Activated CD4-positive, alpha-beta T cell treated with anti-CD3 and anti-CD28 coated beads, Interleukin-2, amount 10 ng/mL, durations not matched to agents 7 days and 5 days (primary cell): ENCODE measurements at regions not wholly inside any gene's neighbourhood (a gene's known extent, or its start where the extent isn't known, plus 50 kb on each side); places are given as distances from the start of the nearest gene placed in this dataset.

ENCODE experiments used
- CTCF ChIA-PET: fragments of 350-600 bp; sonication (Branson Sonifier 250); formaldehyde crosslinking; loops from one replicate; lab custom pipeline; 2021; ENCODE audit warnings: antibody characterized with exemption; lab: Charles Lee
- POLR2A ChIA-PET: fragments of 350-600 bp; sonication (Branson Sonifier 250); formaldehyde crosslinking; loops from one replicate; lab custom pipeline; 2021; ENCODE audit warnings: antibody characterized with exemption; lab: Charles Lee
- DNase-seq: peaks from one replicate; pipeline ENCODE4 v3.0.0-alpha.2; 2020
- H3K27ac Mint-ChIP-seq: one replicate; pipeline ENCODE4 v1.8.0; 2021; ENCODE audit warnings: mild to moderate bottlenecking, moderate library complexity, mixed read lengths
- H3K27me3 Mint-ChIP-seq: one replicate; pipeline ENCODE4 v1.8.0; 2021; ENCODE audit warnings: mixed read lengths
- H3K36me3 Mint-ChIP-seq: one replicate; pipeline ENCODE4 v1.8.0; 2021; ENCODE audit warnings: low read depth, mixed read lengths
- H3K4me1 Mint-ChIP-seq: one replicate; pipeline ENCODE4 v1.8.0; 2021; ENCODE audit warnings: mixed read lengths
- H3K4me3 Mint-ChIP-seq: one replicate; pipeline ENCODE4 v1.8.0; 2021; ENCODE audit warnings: mild to moderate bottlenecking, moderate library complexity, mixed read lengths
- H3K9me3 Mint-ChIP-seq: one replicate; pipeline ENCODE4 v1.8.0; 2021; ENCODE audit warnings: mixed read lengths

DNA sequence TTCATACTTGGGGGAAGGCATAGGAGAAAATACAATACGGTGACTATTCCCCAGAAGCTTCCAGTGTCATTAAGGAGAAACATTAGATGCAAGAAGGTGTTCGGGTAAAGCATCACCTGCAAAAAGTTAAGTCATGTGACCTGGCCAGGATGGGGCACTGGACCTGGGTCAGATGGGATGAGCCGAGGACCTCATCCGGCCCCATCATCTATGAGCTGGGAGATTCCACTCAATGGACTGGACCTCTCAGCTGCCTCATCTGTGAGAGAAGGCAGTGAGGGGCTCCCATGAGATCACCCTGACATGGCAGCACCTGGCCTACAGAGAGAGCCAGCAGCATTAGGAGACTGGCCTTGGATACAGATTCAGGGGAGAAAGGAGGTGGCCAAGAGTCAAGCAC, 111.4 kb upstream of the TEX51 start:
- ChIA-PET CTCF (no interaction called here), POLR2A (no interaction called here)
- H3K36me3 Mint-ChIP-seq, result no peaks in the 10 kb centered on the region
- DNase-seq, result no peak
- no peak overlapping the region for H3K27ac Mint-ChIP-seq
- H3K4me3 Mint-ChIP-seq, result no peak overlapping the region
- no peaks in the 10 kb centered on the region for H3K27me3 Mint-ChIP-seq
- no peaks in the 10 kb centered on the region for H3K4me1 Mint-ChIP-seq
- no peaks in the 10 kb centered on the region for H3K9me3 Mint-ChIP-seq

DNA sequence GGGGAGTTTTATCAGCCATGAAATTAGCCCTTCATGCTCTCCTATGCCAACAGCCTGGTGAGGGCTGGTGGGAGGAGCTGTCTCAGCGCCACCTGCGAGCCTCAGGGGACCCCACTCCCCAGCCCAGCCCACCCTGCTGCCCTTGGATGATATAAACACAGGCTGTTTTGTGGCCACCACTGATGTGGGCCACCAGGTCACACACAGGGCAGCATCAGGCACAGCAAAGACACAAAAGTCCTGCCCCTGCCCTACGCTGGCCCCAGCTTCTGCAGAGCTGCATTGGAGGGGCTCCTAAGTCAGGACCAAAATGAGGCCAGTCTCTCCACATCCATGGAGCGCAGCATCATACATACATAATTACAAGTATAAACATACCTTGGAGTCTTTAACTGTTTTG, 110.6 kb upstream of the TEX51 start:
- no peaks in the 10 kb centered on the region for H3K27me3 Mint-ChIP-seq
- no peaks in the 10 kb centered on the region for H3K9me3 Mint-ChIP-seq
- ChIA-PET POLR2A (no interaction called here), CTCF (no interaction called here)
- H3K27ac Mint-ChIP-seq, result no peak overlapping the region
- H3K4me1 Mint-ChIP-seq, result no peaks in the 10 kb centered on the region
- no peak for DNase-seq
- H3K36me3 Mint-ChIP-seq, result no peaks in the 10 kb centered on the region
- no peak overlapping the region for H3K4me3 Mint-ChIP-seq

DNA sequence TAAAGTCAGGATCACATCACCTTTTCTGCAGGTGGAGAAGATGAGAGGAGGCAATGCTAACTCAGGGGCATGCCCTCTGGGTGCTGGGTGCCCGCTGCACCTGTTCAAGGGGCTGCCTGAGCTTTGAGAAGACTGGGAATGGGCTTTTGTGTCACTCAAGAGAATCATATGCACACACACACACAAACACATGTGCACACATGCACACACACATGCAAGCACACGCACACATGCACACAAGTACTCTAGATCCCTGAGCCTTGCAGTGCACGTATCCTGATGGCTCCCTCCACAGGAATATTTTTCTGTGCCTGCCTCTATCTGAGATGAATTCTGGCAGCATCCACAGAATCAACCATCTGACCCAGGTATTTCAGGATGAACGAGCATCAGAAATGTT, 110.0 kb upstream of the TEX51 start:
- Mint-ChIP-seq H3K36me3 (no peaks in the 10 kb centered on the region), H3K27me3 (peaks cover 4% of the 10 kb centered on the region), H3K9me3 (no peaks in the 10 kb centered on the region), H3K4me1 (no peaks in the 10 kb centered on the region), H3K4me3 (no peak overlapping the region), H3K27ac (no peak overlapping the region)
- DNase-seq, result no peak
- ChIA-PET CTCF (no interaction called here), POLR2A (no interaction called here)

DNA sequence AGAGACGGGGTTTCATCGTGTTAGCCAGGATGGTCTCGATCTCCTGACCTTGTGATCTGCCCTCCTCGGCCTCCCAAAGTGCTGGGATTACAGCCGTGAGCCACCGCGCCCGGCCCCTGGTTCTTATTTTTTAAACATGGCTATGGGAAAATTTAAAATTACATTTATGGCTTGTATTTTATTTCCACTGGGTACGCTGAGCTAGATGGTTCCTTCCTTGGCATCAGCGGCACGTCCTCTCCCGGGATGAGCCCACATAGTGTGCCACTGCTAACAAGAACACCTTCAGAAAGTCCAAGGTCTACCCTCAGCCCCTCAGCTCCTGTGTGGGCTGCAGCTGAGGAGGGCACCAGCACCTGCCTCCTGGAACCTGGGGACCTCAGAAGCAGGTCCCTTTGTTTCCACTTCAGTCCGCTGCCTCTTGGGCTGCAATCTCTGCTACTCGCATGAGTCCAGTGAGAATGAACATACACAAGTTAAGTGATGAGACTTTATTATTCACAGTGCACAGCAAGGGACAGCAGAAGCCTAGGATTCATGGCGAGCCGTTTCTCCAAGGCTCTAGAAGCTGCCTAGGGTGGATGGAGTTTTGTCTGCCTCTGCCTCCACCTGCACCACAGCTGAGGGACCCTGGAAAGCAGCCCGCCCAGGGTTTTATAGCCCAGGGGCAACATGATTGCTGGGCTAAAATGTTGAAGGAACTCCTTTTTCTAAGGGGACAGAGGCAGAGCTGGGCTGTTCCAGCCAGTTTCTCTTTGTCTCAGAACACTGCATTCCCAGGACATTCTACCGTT, 107.5 kb upstream of the TEX51 start:
- Mint-ChIP-seq H3K36me3 (no peaks in the 10 kb centered on the region), H3K27ac (no peak overlapping the region), H3K27me3 (peaks cover 4% of the 10 kb centered on the region), H3K9me3 (no peaks in the 10 kb centered on the region), H3K4me3 (no peak overlapping the region), H3K4me1 (no peaks in the 10 kb centered on the region)
- ChIA-PET POLR2A (interaction anchor here (0.6 kb wide), 1 partner anchor 11 kb away, joined by 4 read pairs; no protein-coding TSS in a partner anchor), CTCF (no interaction called here)
- DNase-seq, result no peak

DNA sequence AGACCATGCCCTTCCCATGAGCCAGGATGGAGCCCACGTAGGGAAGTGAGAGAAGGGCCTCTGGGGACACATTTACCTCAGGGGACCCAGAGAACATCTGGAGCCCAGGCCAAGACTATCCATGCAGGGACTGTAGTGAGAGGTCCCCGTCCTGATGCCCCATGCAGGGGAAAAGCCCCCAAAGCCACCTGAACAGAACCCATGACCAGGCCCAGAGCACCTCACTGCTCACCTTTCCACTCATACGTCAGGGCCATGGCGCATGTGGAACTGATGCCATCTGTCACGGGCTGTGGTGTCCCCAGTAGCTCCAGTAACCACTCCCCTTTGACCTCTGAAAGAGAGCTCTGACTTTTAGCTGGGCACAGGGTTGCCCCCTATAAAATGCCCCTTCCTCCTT, 106.5 kb upstream of the TEX51 start:
- no peaks in the 10 kb centered on the region for H3K9me3 Mint-ChIP-seq
- CTCF ChIA-PET, result no interaction called here

DNA sequence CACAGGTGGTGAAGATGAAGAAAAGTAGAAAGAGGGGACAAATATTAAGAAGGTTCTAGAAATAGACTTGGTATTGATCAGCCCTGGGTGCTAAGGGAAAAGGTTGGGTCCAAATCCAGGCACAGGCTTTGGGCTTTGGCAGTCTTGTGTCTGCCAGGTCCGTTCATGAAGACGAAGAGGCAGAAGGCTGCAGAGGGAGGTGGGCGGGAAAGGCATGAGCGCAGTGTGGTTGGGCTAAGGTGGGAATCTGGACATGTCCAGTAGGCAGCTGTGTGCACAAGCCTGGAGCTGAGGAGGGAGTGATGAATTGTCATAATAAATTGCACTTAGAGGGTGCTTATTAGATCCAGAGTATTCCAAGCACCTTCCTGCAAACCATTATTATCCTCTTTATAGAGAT, 105.7 kb upstream of the TEX51 start:
- H3K4me1 Mint-ChIP-seq, result no peaks in the 10 kb centered on the region
- no peaks in the 10 kb centered on the region for H3K36me3 Mint-ChIP-seq
- DNase-seq, result no peak
- peaks cover 4% of the 10 kb centered on the region for H3K27me3 Mint-ChIP-seq
- CTCF ChIA-PET, result no interaction called here
- no peak overlapping the region for H3K27ac Mint-ChIP-seq
- H3K9me3 Mint-ChIP-seq, result no peaks in the 10 kb centered on the region
- no peak overlapping the region for H3K4me3 Mint-ChIP-seq
- POLR2A ChIA-PET, result no interaction called here

More for the DNA sequence above, 106.5 kb upstream of the TEX51 start:
- Mint-ChIP-seq H3K27ac (no peak overlapping the region), H3K4me1 (no peaks in the 10 kb centered on the region), H3K27me3 (peaks cover 4% of the 10 kb centered on the region), H3K4me3 (no peak overlapping the region), H3K36me3 (no peaks in the 10 kb centered on the region)
- POLR2A ChIA-PET, result no interaction called here
- DNase-seq, result no peak

DNA sequence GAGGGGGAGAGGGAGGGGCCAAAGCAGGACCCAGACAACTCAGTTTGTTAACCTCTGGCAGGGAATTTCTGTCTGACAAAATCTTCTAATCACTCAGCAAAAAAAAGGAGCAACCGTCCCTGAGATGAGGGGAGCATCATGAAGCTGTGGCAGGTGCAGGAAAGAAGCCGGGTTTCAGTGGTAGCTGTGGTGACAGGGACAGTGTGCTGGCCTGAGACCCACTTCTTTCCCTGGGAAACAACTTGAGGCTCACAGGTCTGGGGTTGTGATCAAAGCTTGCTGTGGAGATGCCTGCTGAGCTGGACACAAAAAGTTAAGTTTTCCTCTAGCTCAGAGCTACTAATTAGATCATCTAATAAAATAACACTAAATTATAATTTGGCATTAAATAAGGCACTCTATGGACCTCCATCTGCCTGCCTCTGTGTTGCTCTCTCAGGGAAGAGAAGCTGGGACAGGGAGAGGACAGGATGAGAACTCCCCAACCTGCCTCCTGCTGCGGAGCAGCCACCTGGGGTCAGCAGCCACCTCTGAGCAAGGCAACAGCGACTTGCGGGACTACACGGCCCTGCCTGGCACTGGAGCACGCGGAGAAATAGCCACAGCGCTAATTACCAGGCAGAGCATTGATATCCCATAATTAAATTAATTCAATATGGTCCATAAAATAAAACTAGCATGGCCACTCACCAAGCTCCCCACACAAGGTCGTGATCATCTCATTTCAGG, 104.6 kb upstream of the TEX51 start:
- Mint-ChIP-seq H3K27me3 (peaks cover 4% of the 10 kb centered on the region), H3K4me1 (no peaks in the 10 kb centered on the region), H3K9me3 (no peaks in the 10 kb centered on the region), H3K36me3 (no peaks in the 10 kb centered on the region), H3K27ac (no peak overlapping the region), H3K4me3 (no peak overlapping the region)
- CTCF ChIA-PET, result no interaction called here
- POLR2A ChIA-PET, result interaction anchor here (0.5 kb wide), 1 partner anchor 180 kb away, joined by 5 read pairs; no protein-coding TSS in a partner anchor
- DNase-seq, result no peak

DNA sequence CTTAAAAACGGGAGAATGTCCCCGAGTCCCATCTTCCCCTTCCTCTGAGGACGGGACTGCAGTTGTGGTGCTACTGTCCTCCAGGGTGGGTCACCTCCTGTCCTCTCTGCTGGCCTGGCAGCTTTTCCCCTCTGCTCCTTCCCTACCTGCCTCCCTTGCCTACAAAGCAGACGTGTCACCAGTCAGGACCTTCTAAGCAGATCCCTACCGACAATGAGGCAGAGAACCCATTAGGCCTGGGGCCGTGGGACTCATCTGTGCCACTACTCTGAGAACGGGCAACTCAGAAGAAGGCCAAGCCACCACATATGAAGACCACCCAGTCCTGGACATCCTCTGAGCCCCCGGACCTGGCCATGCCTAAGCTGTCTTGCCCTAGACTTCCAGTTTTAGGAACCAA, 103.0 kb upstream of the TEX51 start:
- ChIA-PET POLR2A (no interaction called here), CTCF (no interaction called here)
- no peak for DNase-seq
- Mint-ChIP-seq H3K9me3 (no peaks in the 10 kb centered on the region), H3K27ac (no peak overlapping the region), H3K4me1 (no peaks in the 10 kb centered on the region), H3K36me3 (no peaks in the 10 kb centered on the region), H3K27me3 (peaks cover 4% of the 10 kb centered on the region), H3K4me3 (no peak overlapping the region)

DNA sequence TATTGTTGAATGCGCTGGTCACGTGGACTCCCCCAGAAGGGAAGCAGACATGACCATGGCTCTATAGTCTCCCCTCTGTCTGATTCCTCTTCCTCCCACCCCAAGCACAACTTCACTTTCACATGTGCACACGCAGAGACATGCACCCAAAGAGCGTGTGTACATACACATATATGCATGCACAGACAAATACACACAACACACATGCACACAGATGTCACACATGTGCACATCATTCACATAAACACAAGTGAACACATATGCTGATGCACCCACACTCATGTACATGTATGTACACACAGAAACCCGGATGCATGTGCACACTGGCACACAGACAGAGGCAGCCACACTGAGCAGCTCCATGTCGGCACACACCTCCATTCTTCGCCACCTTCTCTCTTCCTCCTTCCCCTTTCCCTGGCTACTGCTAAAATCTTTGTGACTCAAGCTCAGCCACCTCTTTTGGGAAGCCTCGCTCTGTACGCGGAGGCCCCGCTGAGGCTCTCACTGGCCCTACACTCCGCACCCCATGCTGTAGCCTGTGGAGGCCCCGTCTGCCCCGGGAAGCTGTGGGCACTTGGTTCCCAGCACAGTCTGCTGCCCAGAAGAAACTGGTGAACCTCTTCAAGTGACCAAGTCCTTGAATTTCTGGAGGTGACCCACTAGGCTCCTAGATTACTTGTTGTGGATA, 101.6 kb upstream of the TEX51 start:
- no peaks in the 10 kb centered on the region for H3K9me3 Mint-ChIP-seq
- no peak overlapping the region for H3K4me3 Mint-ChIP-seq
- CTCF ChIA-PET, result no interaction called here
- H3K27ac Mint-ChIP-seq, result no peak overlapping the region
- POLR2A ChIA-PET, result no interaction called here
- no peaks in the 10 kb centered on the region for H3K36me3 Mint-ChIP-seq
- no peaks in the 10 kb centered on the region for H3K4me1 Mint-ChIP-seq
- H3K27me3 Mint-ChIP-seq, result peaks cover 4% of the 10 kb centered on the region
- no peak for DNase-seq

DNA sequence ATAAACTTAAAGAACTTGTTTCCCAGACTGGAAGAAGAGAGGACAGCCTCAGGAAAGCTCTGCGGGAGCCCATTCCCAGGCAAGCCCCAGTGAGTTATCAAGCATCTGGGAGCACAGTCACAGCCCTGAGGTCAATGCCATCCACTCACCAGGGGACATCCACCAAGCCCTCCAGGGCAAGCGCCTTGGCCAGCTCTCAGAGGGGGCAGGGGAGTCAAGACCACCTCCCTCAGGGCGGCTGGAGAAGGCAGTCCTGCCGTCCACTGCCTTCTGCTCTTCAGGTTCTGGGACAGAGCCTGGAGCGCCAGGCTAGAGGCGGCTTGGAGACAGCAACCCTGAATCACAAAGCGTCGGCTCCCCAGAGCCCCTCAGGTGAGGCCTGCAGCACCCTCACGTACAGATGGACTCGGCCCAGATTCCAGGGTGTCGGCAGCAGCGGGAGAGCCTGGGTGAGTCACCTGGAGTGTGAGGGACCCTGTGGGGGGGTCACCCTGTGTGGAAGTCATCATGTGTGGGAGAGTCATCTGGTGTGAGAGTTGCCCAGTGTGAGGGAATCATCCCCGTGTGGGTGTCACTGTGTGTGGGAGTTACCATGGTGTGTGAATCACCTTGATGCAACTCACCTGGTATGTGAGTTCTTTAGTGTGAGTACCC, 100.9 kb upstream of the TEX51 start:
- ChIA-PET POLR2A (no interaction called here), CTCF (no interaction called here)
- no peaks in the 10 kb centered on the region for H3K9me3 Mint-ChIP-seq
- no peaks in the 10 kb centered on the region for H3K36me3 Mint-ChIP-seq
- no peak overlapping the region for H3K27ac Mint-ChIP-seq
- H3K4me3 Mint-ChIP-seq, result no peak overlapping the region
- no peak for DNase-seq
- peaks cover 4% of the 10 kb centered on the region for H3K27me3 Mint-ChIP-seq
- no peaks in the 10 kb centered on the region for H3K4me1 Mint-ChIP-seq

DNA sequence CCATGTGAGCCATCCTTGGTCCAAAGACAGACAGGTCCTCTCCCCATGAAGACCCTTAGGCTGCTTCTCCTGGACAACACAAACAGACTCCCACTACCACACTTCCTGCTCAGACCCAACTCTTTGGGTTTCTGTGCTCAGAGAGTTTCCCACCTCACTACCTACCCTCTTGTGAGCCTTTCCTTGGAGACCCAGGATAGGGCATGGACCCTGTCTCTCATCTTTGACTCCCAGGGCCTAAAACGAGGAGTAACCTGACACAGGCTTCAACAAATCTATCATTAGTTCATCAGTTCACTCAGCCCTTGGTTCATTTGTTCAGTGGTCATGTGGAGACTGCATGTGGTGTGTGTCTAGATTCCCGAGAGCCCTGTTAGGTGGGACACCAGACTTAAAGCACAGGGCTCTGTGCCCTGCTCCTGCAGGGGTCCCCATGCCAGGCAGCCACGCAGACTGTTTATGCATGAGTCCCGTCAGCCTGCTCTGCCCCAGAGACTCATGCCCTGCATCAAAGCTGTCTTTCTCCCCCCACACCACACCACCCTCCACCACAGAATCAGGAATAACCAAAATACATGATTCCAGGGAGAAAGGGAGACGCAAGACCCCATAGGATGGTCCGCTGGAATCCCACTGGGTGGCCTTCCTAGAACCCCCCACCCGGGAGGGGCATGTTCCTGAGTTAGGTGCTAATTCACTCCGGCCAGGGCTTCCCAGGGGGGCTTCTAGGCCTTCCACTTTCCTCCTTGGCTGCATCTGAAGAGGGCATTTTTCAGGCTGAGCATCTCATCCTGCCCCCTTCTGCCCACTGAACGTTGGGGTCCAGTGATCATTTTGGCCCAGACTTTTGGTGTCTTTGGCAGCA, 100.2 kb upstream of the TEX51 start:
- Mint-ChIP-seq H3K36me3 (no peaks in the 10 kb centered on the region), H3K4me3 (no peak overlapping the region), H3K27me3 (peaks cover 2% of the 10 kb centered on the region), H3K27ac (no peak overlapping the region), H3K9me3 (no peaks in the 10 kb centered on the region), H3K4me1 (no peaks in the 10 kb centered on the region)
- CTCF ChIA-PET, result no interaction called here
- POLR2A ChIA-PET, result no interaction called here
- DNase-seq, result no peak

DNA sequence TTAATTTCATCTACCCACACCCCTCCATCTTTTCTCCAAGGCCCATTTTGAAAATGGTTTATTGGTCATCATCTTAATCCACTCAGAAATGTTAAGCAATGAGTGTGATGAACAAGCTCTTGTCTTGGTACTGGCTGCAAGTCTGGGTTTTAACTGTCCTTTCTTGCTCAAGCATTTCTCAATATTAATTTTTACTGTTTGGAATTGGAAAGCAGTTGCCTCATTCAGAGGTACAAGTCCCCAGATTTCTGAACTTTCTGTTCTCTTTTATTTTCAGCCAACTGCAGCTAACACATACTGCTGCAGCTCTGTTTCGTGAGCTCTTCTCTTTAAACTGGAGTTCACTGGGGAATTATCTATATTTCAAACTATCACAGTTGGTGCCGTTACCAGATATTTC, 99.4 kb upstream of the TEX51 start:
- Mint-ChIP-seq H3K4me1 (no peaks in the 10 kb centered on the region), H3K4me3 (no peak overlapping the region), H3K27ac (no peak overlapping the region), H3K9me3 (no peaks in the 10 kb centered on the region), H3K36me3 (no peaks in the 10 kb centered on the region), H3K27me3 (no peaks in the 10 kb centered on the region)
- CTCF ChIA-PET, result no interaction called here
- DNase-seq, result no peak
- POLR2A ChIA-PET, result no interaction called here
